WTC11 (cell line): ENCODE measurements at regions not wholly inside any gene's neighbourhood (a gene's known extent, or its start where the extent isn't known, plus 50 kb on each side); places are given as distances from the start of the nearest gene placed in this dataset.

Experiments
- ELF4 ChIP-seq: sonication (generic); formaldehyde crosslinking; IDR thresholded peaks from 2 replicates; pipeline ENCODE4 v1.8.1; 2022; ENCODE audit warnings: low read depth, mild to moderate bottlenecking, moderate library complexity, missing genetic modification reagents
- ESRRA ChIP-seq: sonication (generic); formaldehyde crosslinking; IDR thresholded peaks from 2 replicates; pipeline ENCODE4 v1.8.1; 2022; ENCODE audit warnings: mild to moderate bottlenecking, missing genetic modification reagents, borderline replicate concordance
- JUN ChIP-seq: sonication (generic); formaldehyde crosslinking; IDR thresholded peaks from 2 replicates; pipeline ENCODE4 v1.8.0; 2023; ENCODE audit warnings: mild to moderate bottlenecking, missing genetic modification reagents
- NR1H2 ChIP-seq: sonication (generic); formaldehyde crosslinking; IDR thresholded peaks from 2 replicates; pipeline ENCODE4 v1.9.0; 2021; ENCODE audit warnings: mild to moderate bottlenecking, moderate library complexity, missing genetic modification reagents
- NR2C2 ChIP-seq: sonication (generic); formaldehyde crosslinking; IDR thresholded peaks from 2 replicates; pipeline ENCODE4 v1.8.0; 2022; ENCODE audit warnings: mild to moderate bottlenecking, missing genetic modification reagents
- ZBTB43 ChIP-seq: sonication (generic); formaldehyde crosslinking; IDR thresholded peaks from 2 replicates; pipeline ENCODE4 v1.8.1; 2023; ENCODE audit warnings: mild to moderate bottlenecking, missing genetic modification reagents
- TF ChIP-seq, protein P1 (sequence below): fragments of 200-600 bp; IDR thresholded peaks from 2 replicates; pipeline ENCODE4 v1.8.0; 2022; ENCODE audit warnings: antibody characterized with exemption
- TF ChIP-seq, protein P2 (sequence below): fragments of 250-450 bp; sonication (Bioruptor Pico); IDR thresholded peaks from 2 replicates; pipeline ENCODE4 v1.8.0; 2021; ENCODE audit warnings: mild to moderate bottlenecking
- TF ChIP-seq, protein P3 (sequence below): sonication (generic); formaldehyde crosslinking; IDR thresholded peaks from 2 replicates; pipeline ENCODE4 v1.8.0; 2023; ENCODE audit warnings: missing genetic modification reagents, mild to moderate bottlenecking, borderline replicate concordance

- TF ChIP-seq, protein P1, sequence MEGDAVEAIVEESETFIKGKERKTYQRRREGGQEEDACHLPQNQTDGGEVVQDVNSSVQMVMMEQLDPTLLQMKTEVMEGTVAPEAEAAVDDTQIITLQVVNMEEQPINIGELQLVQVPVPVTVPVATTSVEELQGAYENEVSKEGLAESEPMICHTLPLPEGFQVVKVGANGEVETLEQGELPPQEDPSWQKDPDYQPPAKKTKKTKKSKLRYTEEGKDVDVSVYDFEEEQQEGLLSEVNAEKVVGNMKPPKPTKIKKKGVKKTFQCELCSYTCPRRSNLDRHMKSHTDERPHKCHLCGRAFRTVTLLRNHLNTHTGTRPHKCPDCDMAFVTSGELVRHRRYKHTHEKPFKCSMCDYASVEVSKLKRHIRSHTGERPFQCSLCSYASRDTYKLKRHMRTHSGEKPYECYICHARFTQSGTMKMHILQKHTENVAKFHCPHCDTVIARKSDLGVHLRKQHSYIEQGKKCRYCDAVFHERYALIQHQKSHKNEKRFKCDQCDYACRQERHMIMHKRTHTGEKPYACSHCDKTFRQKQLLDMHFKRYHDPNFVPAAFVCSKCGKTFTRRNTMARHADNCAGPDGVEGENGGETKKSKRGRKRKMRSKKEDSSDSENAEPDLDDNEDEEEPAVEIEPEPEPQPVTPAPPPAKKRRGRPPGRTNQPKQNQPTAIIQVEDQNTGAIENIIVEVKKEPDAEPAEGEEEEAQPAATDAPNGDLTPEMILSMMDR: no peak
- no peak for TF ChIP-seq ESRRA (CRISPR knock-in tag)
- TF ChIP-seq NR1H2 (CRISPR knock-in tag): no peak
- no peak for TF ChIP-seq NR2C2 (CRISPR knock-in tag)
- TF ChIP-seq, protein P2, sequence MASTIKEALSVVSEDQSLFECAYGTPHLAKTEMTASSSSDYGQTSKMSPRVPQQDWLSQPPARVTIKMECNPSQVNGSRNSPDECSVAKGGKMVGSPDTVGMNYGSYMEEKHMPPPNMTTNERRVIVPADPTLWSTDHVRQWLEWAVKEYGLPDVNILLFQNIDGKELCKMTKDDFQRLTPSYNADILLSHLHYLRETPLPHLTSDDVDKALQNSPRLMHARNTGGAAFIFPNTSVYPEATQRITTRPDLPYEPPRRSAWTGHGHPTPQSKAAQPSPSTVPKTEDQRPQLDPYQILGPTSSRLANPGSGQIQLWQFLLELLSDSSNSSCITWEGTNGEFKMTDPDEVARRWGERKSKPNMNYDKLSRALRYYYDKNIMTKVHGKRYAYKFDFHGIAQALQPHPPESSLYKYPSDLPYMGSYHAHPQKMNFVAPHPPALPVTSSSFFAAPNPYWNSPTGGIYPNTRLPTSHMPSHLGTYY: no peak
- TF ChIP-seq, protein P3, sequence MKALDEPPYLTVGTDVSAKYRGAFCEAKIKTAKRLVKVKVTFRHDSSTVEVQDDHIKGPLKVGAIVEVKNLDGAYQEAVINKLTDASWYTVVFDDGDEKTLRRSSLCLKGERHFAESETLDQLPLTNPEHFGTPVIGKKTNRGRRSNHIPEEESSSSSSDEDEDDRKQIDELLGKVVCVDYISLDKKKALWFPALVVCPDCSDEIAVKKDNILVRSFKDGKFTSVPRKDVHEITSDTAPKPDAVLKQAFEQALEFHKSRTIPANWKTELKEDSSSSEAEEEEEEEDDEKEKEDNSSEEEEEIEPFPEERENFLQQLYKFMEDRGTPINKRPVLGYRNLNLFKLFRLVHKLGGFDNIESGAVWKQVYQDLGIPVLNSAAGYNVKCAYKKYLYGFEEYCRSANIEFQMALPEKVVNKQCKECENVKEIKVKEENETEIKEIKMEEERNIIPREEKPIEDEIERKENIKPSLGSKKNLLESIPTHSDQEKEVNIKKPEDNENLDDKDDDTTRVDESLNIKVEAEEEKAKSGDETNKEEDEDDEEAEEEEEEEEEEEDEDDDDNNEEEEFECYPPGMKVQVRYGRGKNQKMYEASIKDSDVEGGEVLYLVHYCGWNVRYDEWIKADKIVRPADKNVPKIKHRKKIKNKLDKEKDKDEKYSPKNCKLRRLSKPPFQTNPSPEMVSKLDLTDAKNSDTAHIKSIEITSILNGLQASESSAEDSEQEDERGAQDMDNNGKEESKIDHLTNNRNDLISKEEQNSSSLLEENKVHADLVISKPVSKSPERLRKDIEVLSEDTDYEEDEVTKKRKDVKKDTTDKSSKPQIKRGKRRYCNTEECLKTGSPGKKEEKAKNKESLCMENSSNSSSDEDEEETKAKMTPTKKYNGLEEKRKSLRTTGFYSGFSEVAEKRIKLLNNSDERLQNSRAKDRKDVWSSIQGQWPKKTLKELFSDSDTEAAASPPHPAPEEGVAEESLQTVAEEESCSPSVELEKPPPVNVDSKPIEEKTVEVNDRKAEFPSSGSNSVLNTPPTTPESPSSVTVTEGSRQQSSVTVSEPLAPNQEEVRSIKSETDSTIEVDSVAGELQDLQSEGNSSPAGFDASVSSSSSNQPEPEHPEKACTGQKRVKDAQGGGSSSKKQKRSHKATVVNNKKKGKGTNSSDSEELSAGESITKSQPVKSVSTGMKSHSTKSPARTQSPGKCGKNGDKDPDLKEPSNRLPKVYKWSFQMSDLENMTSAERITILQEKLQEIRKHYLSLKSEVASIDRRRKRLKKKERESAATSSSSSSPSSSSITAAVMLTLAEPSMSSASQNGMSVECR (CRISPR knock-in tag): no peak
- no peak for TF ChIP-seq JUN (CRISPR knock-in tag)
- no peak for TF ChIP-seq ELF4 (CRISPR knock-in tag)
- no peak for TF ChIP-seq ZBTB43
Observed at GRCh38 chr6:113110211-113110610, 746.9 kb upstream of the MARCKS start.
